ENCODE measurements at regions not wholly inside any gene's neighbourhood (a gene's known extent, or its start where the extent isn't known, plus 50 kb on each side); places are given as distances from the start of the nearest gene placed in this dataset.

GRCh38 chr13:74868049-74868448 lies 613.9 kb downstream of the TBC1D4 start:
- TF ChIP-seq CTCF (IDR thresholded peaks at IDR 0.05) (no peak), POLR2A (IDR thresholded peaks at IDR 0.05) (no peak)
